ENCODE measurements at regions not wholly inside any gene's neighbourhood (a gene's known extent, or its start where the extent isn't known, plus 50 kb on each side); places are given as distances from the start of the nearest gene placed in this dataset.

DNA sequence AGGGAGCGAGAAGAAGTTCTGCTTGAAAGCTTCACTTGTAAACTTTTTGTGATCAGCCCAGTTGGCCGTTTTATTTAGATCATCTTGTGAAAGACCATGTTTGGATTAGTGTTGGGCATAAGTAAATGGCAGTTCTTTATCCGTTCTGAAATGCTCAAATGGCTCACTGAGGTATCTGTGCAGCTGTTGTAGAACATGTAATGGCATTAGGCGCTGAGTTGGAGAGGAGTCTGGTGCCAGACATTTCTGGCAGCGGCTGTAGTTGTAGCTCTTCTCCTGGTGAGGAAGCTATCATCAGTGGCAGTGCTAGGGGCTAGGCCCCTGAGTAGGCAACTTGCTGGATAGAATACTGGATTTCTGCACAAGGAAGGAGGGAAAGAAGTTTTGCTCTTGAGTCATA lies 321.6 kb downstream of the LMO4 start:
- H2BK120ac ChIP-seq (ENCODE audit: low read depth, low read length): no peak overlapping the region
- no CpG with 5 or more reads among the region's 5 CpGs for WGBS, 2 donors (ENCODE audit: extremely low coverage in 2 of 2, insufficient read length in 2 of 2, insufficient replicate concordance in 1 of 2)
- no peak overlapping the region for H2AFZ ChIP-seq (ENCODE audit: low read length)
- H2AK5ac ChIP-seq (ENCODE audit: low read depth, low read length): no peak overlapping the region
- H3K27ac ChIP-seq (replicated peaks; ENCODE audit: low read length): no peak overlapping the region
- no peak overlapping the region for H2BK5ac ChIP-seq (ENCODE audit: low read length)
- no peaks in the 10 kb centered on the region for H3K9me3 ChIP-seq (replicated peaks in 1 of 2; ENCODE audit: control insufficient read depth in 2 of 2, insufficient read depth in 1 of 2, low read depth in 1 of 2, low read length in 2 of 2)
- no peak overlapping the region for H3K9ac ChIP-seq (ENCODE audit: low read depth, low read length, poor library complexity)
- H2BK15ac ChIP-seq (ENCODE audit: low read length): no peak overlapping the region
- no peak overlapping the region for H3K14ac ChIP-seq (ENCODE audit: low read length)
- H2BK12ac ChIP-seq (ENCODE audit: low read length): no peak overlapping the region
- no peaks in the 10 kb centered on the region for H3K27me3 ChIP-seq (ENCODE audit: control insufficient read depth in 3 of 3, insufficient read depth in 3 of 3, low read depth in 1 of 3, low read length in 3 of 3)
- no peak overlapping the region for H3K23ac ChIP-seq (ENCODE audit: low read depth, low read length, poor library complexity)
- no peak overlapping the region for H3K4ac ChIP-seq (ENCODE audit: low read length)
- no peaks in the 10 kb centered on the region for H3K79me1 ChIP-seq (ENCODE audit: low read depth, low read length)
- no peak overlapping the region for H3K4me3 ChIP-seq (ENCODE audit: low read length in 2 of 2)
- no peak overlapping the region for H4K8ac ChIP-seq (ENCODE audit: low read depth, low read length)
- H3K36me3 ChIP-seq (replicated peaks in 1 of 2; ENCODE audit: control insufficient read depth in 2 of 2, insufficient read depth in 2 of 2, low read length in 2 of 2): no peaks in the 10 kb centered on the region
- no peak overlapping the region for H3K18ac ChIP-seq (ENCODE audit: low read length)
- H3K4me1 ChIP-seq (ENCODE audit: control insufficient read depth in 2 of 2, insufficient read depth in 1 of 2, low read depth in 1 of 2, low read length in 2 of 2): no peaks in the 10 kb centered on the region
- DNase-seq (ENCODE audit: low spot score): no peak
- no peak overlapping the region for H3K4me2 ChIP-seq (ENCODE audit: insufficient read depth, low read length, poor library complexity, severe bottlenecking)
- no peak overlapping the region for H4K91ac ChIP-seq (ENCODE audit: low read depth, low read length, poor library complexity)

- no peak overlapping the region for H2BK15ac ChIP-seq (ENCODE audit: low read length)
- WGBS, 2 donors (ENCODE audit: extremely low coverage in 2 of 2, insufficient read length in 2 of 2, insufficient replicate concordance in 1 of 2): no CpG with 5 or more reads among the region's 3 CpGs
- H3K27me3 ChIP-seq (ENCODE audit: control insufficient read depth in 3 of 3, insufficient read depth in 3 of 3, low read depth in 1 of 3, low read length in 3 of 3): no peaks in the 10 kb centered on the region
Measured at GRCh38 chr1:87652176-87652575, 323.5 kb downstream of the LMO4 start.

DNA sequence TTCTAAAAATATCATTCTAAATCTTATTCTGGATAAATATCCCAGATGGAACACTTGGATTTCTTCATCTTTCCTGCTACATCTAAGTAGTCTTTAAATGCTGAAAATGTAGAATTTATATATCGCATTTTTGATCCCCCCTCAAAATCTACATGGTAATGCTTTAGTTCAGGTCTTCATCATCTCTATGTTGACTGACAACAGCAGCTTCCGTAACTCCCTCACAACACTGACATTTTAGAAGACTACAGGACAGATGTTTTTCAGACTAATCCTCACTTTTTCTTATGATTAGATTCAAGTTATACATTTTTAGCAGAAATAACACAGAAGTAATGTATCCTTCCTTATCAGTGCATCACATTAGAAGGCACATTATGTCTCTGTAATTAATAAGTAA lies 336.5 kb downstream of the LMO4 start:
- Histone ChIP-seq H4K8ac (ENCODE audit: low read depth, low read length) (no peak overlapping the region), H3K27me3 (ENCODE audit: control insufficient read depth in 3 of 3, insufficient read depth in 3 of 3, low read depth in 1 of 3, low read length in 3 of 3) (no peaks in the 10 kb centered on the region), H2BK5ac (ENCODE audit: low read length) (no peak overlapping the region), H3K4me3 (ENCODE audit: low read length in 2 of 2) (no peak overlapping the region), H3K79me1 (ENCODE audit: low read depth, low read length) (peaks cover 2% of the 10 kb centered on the region), H2AFZ (ENCODE audit: low read length) (no peak overlapping the region), H2AK5ac (ENCODE audit: low read depth, low read length) (no peak overlapping the region), H3K36me3 (replicated peaks in 1 of 2; ENCODE audit: control insufficient read depth in 2 of 2, insufficient read depth in 2 of 2, low read length in 2 of 2) (no peaks in the 10 kb centered on the region), H2BK15ac (ENCODE audit: low read length) (no peak overlapping the region), H3K4ac (ENCODE audit: low read length) (no peak overlapping the region), H4K91ac (ENCODE audit: low read depth, low read length, poor library complexity) (no peak overlapping the region), H3K9me3 (replicated peaks in 1 of 2; ENCODE audit: control insufficient read depth in 2 of 2, insufficient read depth in 1 of 2, low read depth in 1 of 2, low read length in 2 of 2) (no peaks in the 10 kb centered on the region), H3K4me1 (ENCODE audit: control insufficient read depth in 2 of 2, insufficient read depth in 1 of 2, low read depth in 1 of 2, low read length in 2 of 2) (no peaks in the 10 kb centered on the region), H3K18ac (ENCODE audit: low read length) (no peak overlapping the region), H3K4me2 (ENCODE audit: insufficient read depth, low read length, poor library complexity, severe bottlenecking) (no peak overlapping the region), H3K23ac (ENCODE audit: low read depth, low read length, poor library complexity) (no peak overlapping the region), H2BK120ac (ENCODE audit: low read depth, low read length) (no peak overlapping the region), H2BK12ac (ENCODE audit: low read length) (no peak overlapping the region), H3K14ac (ENCODE audit: low read length) (no peak overlapping the region), H3K27ac (replicated peaks; ENCODE audit: low read length) (no peak overlapping the region), H3K9ac (ENCODE audit: low read depth, low read length, poor library complexity) (no peak overlapping the region)
- no peak for DNase-seq (ENCODE audit: low spot score)
- WGBS, 2 donors (ENCODE audit: extremely low coverage in 2 of 2, insufficient read length in 2 of 2, insufficient replicate concordance in 1 of 2): no CpG with 5 or more reads among the region's 2 CpGs

More at GRCh38 chr1:87652176-87652575, 323.5 kb downstream of the LMO4 start:
- Histone ChIP-seq H4K91ac (ENCODE audit: low read depth, low read length, poor library complexity) (no peak overlapping the region), H3K27ac (replicated peaks; ENCODE audit: low read length) (no peak overlapping the region), H2AK5ac (ENCODE audit: low read depth, low read length) (no peak overlapping the region), H2BK12ac (ENCODE audit: low read length) (no peak overlapping the region), H3K14ac (ENCODE audit: low read length) (no peak overlapping the region), H3K79me1 (ENCODE audit: low read depth, low read length) (no peaks in the 10 kb centered on the region), H3K23ac (ENCODE audit: low read depth, low read length, poor library complexity) (no peak overlapping the region), H4K8ac (ENCODE audit: low read depth, low read length) (no peak overlapping the region), H3K9me3 (replicated peaks in 1 of 2; ENCODE audit: control insufficient read depth in 2 of 2, insufficient read depth in 1 of 2, low read depth in 1 of 2, low read length in 2 of 2) (no peaks in the 10 kb centered on the region), H3K4ac (ENCODE audit: low read length) (no peak overlapping the region), H3K4me2 (ENCODE audit: insufficient read depth, low read length, poor library complexity, severe bottlenecking) (no peak overlapping the region), H2AFZ (ENCODE audit: low read length) (no peak overlapping the region), H3K4me1 (ENCODE audit: control insufficient read depth in 2 of 2, insufficient read depth in 1 of 2, low read depth in 1 of 2, low read length in 2 of 2) (no peaks in the 10 kb centered on the region), H2BK120ac (ENCODE audit: low read depth, low read length) (no peak overlapping the region), H3K4me3 (ENCODE audit: low read length in 2 of 2) (no peak overlapping the region), H3K18ac (ENCODE audit: low read length) (no peak overlapping the region), H3K9ac (ENCODE audit: low read depth, low read length, poor library complexity) (no peak overlapping the region), H2BK5ac (ENCODE audit: low read length) (no peak overlapping the region), H3K36me3 (replicated peaks in 1 of 2; ENCODE audit: control insufficient read depth in 2 of 2, insufficient read depth in 2 of 2, low read length in 2 of 2) (no peaks in the 10 kb centered on the region)
- no peak for DNase-seq (ENCODE audit: low spot score)

- Histone ChIP-seq H3K4me3 (ENCODE audit: low read length in 2 of 2) (no peak overlapping the region), H3K4ac (ENCODE audit: low read length) (no peak overlapping the region), H3K4me1 (ENCODE audit: control insufficient read depth in 2 of 2, insufficient read depth in 1 of 2, low read depth in 1 of 2, low read length in 2 of 2) (no peaks in the 10 kb centered on the region), H3K4me2 (ENCODE audit: insufficient read depth, low read length, poor library complexity, severe bottlenecking) (no peak overlapping the region), H3K18ac (ENCODE audit: low read length) (no peak overlapping the region), H2BK12ac (ENCODE audit: low read length) (no peak overlapping the region), H3K36me3 (replicated peaks in 1 of 2; ENCODE audit: control insufficient read depth in 2 of 2, insufficient read depth in 2 of 2, low read length in 2 of 2) (no peaks in the 10 kb centered on the region), H3K27me3 (ENCODE audit: control insufficient read depth in 3 of 3, insufficient read depth in 3 of 3, low read depth in 1 of 3, low read length in 3 of 3) (no peaks in the 10 kb centered on the region), H3K9me3 (replicated peaks in 1 of 2; ENCODE audit: control insufficient read depth in 2 of 2, insufficient read depth in 1 of 2, low read depth in 1 of 2, low read length in 2 of 2) (no peaks in the 10 kb centered on the region), H3K9ac (ENCODE audit: low read depth, low read length, poor library complexity) (no peak overlapping the region), H4K8ac (ENCODE audit: low read depth, low read length) (no peak overlapping the region), H2AFZ (ENCODE audit: low read length) (no peak overlapping the region), H2BK15ac (ENCODE audit: low read length) (no peak overlapping the region), H3K79me1 (ENCODE audit: low read depth, low read length) (peaks cover 2% of the 10 kb centered on the region), H2BK120ac (ENCODE audit: low read depth, low read length) (no peak overlapping the region), H2BK5ac (ENCODE audit: low read length) (no peak overlapping the region), H3K23ac (ENCODE audit: low read depth, low read length, poor library complexity) (no peak overlapping the region), H2AK5ac (ENCODE audit: low read depth, low read length) (no peak overlapping the region), H4K91ac (ENCODE audit: low read depth, low read length, poor library complexity) (no peak overlapping the region), H3K14ac (ENCODE audit: low read length) (no peak overlapping the region), H3K27ac (replicated peaks; ENCODE audit: low read length) (no peak overlapping the region)
- WGBS, 2 donors (ENCODE audit: extremely low coverage in 2 of 2, insufficient read length in 2 of 2, insufficient replicate concordance in 1 of 2): no CpG with 5 or more reads among the region's 2 CpGs
- no peak for DNase-seq (ENCODE audit: low spot score)
Measured at GRCh38 chr1:87666681-87667080, 338.0 kb downstream of the LMO4 start.
